HCT116 (cell line): ENCODE measurements at regions not wholly inside any gene's neighbourhood (a gene's known extent, or its start where the extent isn't known, plus 50 kb on each side); places are given as distances from the start of the nearest gene placed in this dataset.

Experiments
- SIN3A ChIP-seq: IDR thresholded peaks from 2 replicates; pipeline ENCODE4 v1.6.1; 2012; ENCODE audit warnings: low read depth
- SRF ChIP-seq: IDR thresholded peaks from 2 replicates; pipeline ENCODE4 v1.6.1; 2012; ENCODE audit warnings: low read depth

DNA sequence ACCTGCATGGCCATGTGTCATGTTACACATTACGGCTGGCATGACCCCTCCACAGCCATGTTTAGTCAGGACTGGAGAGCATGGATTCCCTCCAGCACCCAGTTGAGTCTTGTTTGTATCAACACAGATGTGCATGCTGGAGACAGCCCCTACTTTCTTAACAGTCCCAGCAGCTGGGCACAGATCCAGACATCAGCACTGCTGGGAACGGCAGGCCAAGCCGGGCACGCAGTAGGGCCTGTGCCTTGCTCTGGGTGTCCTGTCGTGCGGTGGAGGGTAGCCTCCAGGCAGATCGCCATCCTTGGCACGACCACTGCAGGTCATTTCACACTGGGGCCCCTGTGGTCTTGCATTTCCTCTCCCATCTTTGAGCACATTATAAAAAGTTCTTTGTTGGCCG lies 381.4 kb downstream of the SMOC2 start:
- no peak for TF ChIP-seq SIN3A
- TF ChIP-seq SRF = no peak
